T-cell (primary cell): ENCODE measurements at regions not wholly inside any gene's neighbourhood (a gene's known extent, or its start where the extent isn't known, plus 50 kb on each side); places are given as distances from the start of the nearest gene placed in this dataset.
A peak's percentile ranks its signal among the peaks of the same experiment; 100 is the strongest.

Experiments used
- ATAC-seq, 4 experiments: fragments of 200-7000 bp in 3 of 4; fragments of 150-1000 bp in 1 of 4; cut with Tn5 transposase; replicated peaks in 1 of 4; 1 replicate in 3 of 4; 2 replicates in 1 of 4; pipeline ENCODE4 v1.10.0; 2021; ENCODE audit warnings: moderate library complexity in 3 of 4, mild to moderate bottlenecking in 2 of 4, moderate number of reproducible peaks in 1 of 4
- CTCF ChIA-PET, 2 donors: fragments of 300-600 bp; sonication (Branson Sonifier 250); formaldehyde crosslinking; loops; one replicate each; lab custom pipeline; 2022; ENCODE audit warnings: antibody characterized with exemption in 2 of 2; lab: Charles Lee
- POLR2A ChIA-PET, 2 donors: fragments of 300-600 bp; sonication (Branson Sonifier 250); formaldehyde crosslinking; loops; one replicate each; lab custom pipeline; 2022; ENCODE audit warnings: antibody characterized with exemption in 2 of 2; lab: Charles Lee
- DNase-seq, 35 experiments: peaks; one replicate each; pipeline versions ENCODE4 v3.0.0 to v3.0.0-alpha.2; 2013 to 2023
- H3K27ac ChIP-seq: one replicate; pipeline ENCODE4 v1.5.1; 2013; ENCODE audit warnings: low read length
- H3K27me3 ChIP-seq, 2 experiments: replicated peaks in 1 of 2; 1 replicate in 1 of 2; 2 replicates in 1 of 2; pipeline versions ENCODE4 v1.6.1 to v1.7.0; 2013; ENCODE audit warnings: low read length in 1 of 2, mixed read lengths in 1 of 2; ENCODE audit not compliant: control insufficient read depth in 2 of 2, insufficient read depth in 2 of 2; ENCODE audit errors: extremely low read depth in 1 of 2
- H3K36me3 ChIP-seq, 2 donors: 1 replicate in 1 of 2; 2 replicates in 1 of 2; pipeline versions ENCODE4 v1.6.1 to v1.7.0; 2013; ENCODE audit warnings: low read length in 1 of 2; ENCODE audit not compliant: control insufficient read depth in 2 of 2, insufficient read depth in 1 of 2; ENCODE audit errors: extremely low read depth in 1 of 2
- H3K4me1 ChIP-seq, 2 experiments: 1 replicate in 1 of 2; 2 replicates in 1 of 2; pipeline versions ENCODE4 v1.6.1 to v1.7.0; 2013; ENCODE audit warnings: low read length in 2 of 2, mixed read lengths in 1 of 2; ENCODE audit not compliant: insufficient read depth in 2 of 2, control insufficient read depth in 1 of 2; ENCODE audit errors: extremely low read depth in 1 of 2
- H3K4me3 ChIP-seq, 2 donors: 1 replicate in 1 of 2; 2 replicates in 1 of 2; pipeline versions ENCODE4 v1.5.1 to v1.7.0; 2013; ENCODE audit warnings: mild to moderate bottlenecking in 2 of 2, low read length in 1 of 2, moderate library complexity in 1 of 2; ENCODE audit not compliant: control insufficient read depth in 1 of 2; ENCODE audit errors: extremely low read depth in 1 of 2
- H3K9me3 ChIP-seq: 2 replicates; pipeline ENCODE4 v1.7.0; 2013
- H3K27ac Mint-ChIP-seq, 2 donors: one replicate each; pipeline ENCODE4 v1.8.0; 2020 to 2021; ENCODE audit warnings: mild to moderate bottlenecking in 2 of 2, mixed read lengths in 2 of 2
- H3K27me3 Mint-ChIP-seq, 2 donors: one replicate each; pipeline ENCODE4 v1.8.0; 2021 to 2022; ENCODE audit warnings: mixed read lengths in 2 of 2
- H3K36me3 Mint-ChIP-seq: one replicate; pipeline ENCODE4 v1.8.0; 2021; ENCODE audit warnings: mixed read lengths
- H3K4me1 Mint-ChIP-seq, 3 donors: one replicate each; pipeline ENCODE4 v1.8.0; 2020 to 2022; ENCODE audit warnings: mixed read lengths in 3 of 3, mild to moderate bottlenecking in 1 of 3
- H3K4me3 Mint-ChIP-seq, 3 donors: one replicate each; pipeline ENCODE4 v1.8.0; 2020 to 2022; ENCODE audit warnings: mild to moderate bottlenecking in 3 of 3, mixed read lengths in 3 of 3, moderate library complexity in 3 of 3
- H3K9me3 Mint-ChIP-seq, 3 donors: one replicate each; pipeline ENCODE4 v1.8.0; 2020 to 2022; ENCODE audit warnings: mixed read lengths in 3 of 3
- WGBS: methylation state at CpG from one replicate; pipeline ENCODE4 v1.1.5; 2013; ENCODE audit warnings: missing lambda C conversion rate; ENCODE audit not compliant: insufficient coverage; 5-methylcytosine and 5-hydroxymethylcytosine counted together

DNA sequence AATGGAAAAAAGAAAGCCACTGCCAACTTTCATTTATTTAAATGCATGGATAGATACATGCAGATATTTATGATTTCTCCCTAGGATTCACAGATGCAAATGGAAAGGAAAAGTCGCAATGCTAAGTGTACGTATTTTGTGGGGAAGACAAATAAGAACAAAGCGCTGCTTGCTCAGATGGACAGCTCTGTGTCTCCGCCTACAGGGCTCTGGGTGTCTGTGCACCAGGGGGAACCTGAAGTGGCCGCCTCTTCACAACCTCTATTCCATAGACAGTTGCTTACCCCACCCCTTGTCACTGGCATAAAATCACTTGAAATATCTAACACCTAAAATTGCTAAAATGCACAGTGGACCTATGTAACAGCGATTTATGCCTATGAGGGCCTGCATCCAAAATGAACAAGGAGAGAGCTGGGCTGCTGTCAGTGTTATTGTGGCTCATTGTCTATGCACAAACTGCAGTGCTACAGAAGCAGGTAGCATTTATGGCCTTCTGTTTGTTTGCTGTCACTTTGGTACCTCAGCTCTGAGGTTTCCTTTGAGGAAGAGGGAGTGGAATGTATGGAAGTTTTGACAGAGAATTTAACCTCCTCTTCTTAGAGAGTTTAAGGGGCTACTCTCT is 58.6 kb upstream of the PAGE1 start:
- DNase-seq (peak in 34 of 35 experiments; percentile 6 to 67 (median 34)), ATAC-seq (peak; percentile 71 to 74 (median 72))
- Histone ChIP-seq H3K27ac (no peak overlapping the region), H3K36me3 (no peaks in the 10 kb centered on the region), H3K9me3 (no peaks in the 10 kb centered on the region), H3K4me3 (no peak overlapping the region), H3K4me1 (no peaks in the 10 kb centered on the region), H3K27me3 (no peaks in the 10 kb centered on the region)
- no peak overlapping the region for H3K4me3 Mint-ChIP-seq
- ChIA-PET POLR2A (no interaction called here), CTCF (interaction anchor here (0.6 to 0.9 kb wide), 2 partner anchors 33 to 461 kb away, joined by 3 read pairs; no protein-coding TSS in a partner anchor)
- H3K36me3 Mint-ChIP-seq, result no peaks in the 10 kb centered on the region
- peaks cover 0 to 2% (median 2%) of the 10 kb centered on the region in 3 donors for H3K4me1 Mint-ChIP-seq
- H3K9me3 Mint-ChIP-seq, result no peaks in the 10 kb centered on the region
- H3K27ac Mint-ChIP-seq, result no peak overlapping the region
- peaks cover 11 to 44% of the 10 kb centered on the region in 2 donors for H3K27me3 Mint-ChIP-seq
- 18% methylated on average over 3 of the region's 6 CpGs for WGBS

DNA sequence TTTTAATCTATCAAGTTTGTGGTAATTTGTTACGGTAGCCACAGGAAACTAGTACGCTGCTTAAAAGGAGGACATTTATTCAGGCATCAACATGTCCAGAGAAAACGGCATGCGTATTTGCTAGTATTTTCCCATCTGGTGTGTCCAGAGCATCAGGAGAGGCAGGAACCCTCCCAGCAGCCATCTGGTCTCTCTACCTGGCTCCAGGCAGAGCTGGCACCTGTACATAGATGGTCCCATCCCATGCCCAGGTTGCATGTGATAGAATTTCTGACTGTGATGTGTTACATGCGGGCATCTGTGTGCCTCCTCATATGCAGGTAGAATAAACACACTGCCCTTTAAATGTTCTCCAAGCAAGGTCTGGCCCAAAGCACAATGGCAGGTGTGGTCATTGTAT is 57.9 kb upstream of the PAGE1 start:
- Mint-ChIP-seq H3K4me3 (no peak overlapping the region), H3K36me3 (no peaks in the 10 kb centered on the region), H3K9me3 (no peaks in the 10 kb centered on the region), H3K27ac (no peak overlapping the region), H3K27me3 (peaks cover 8 to 45% of the 10 kb centered on the region in 2 donors), H3K4me1 (peaks cover 0 to 2% (median 2%) of the 10 kb centered on the region in 3 donors)
- DNase-seq (no peak), ATAC-seq (no peak)
- H3K36me3 ChIP-seq, result no peaks in the 10 kb centered on the region
- ChIA-PET CTCF (interaction anchor here (0.6 to 0.9 kb wide), 2 partner anchors 34 to 460 kb away, joined by 3 read pairs; no protein-coding TSS in a partner anchor), POLR2A (no interaction called here)
- H3K27ac ChIP-seq, result no peak overlapping the region
- no peaks in the 10 kb centered on the region for H3K9me3 ChIP-seq
- no peaks in the 10 kb centered on the region for H3K4me1 ChIP-seq
- no peaks in the 10 kb centered on the region for H3K27me3 ChIP-seq
- H3K4me3 ChIP-seq, result no peak overlapping the region
- 100% methylated on average over 2 of the region's 5 CpGs for WGBS

DNA sequence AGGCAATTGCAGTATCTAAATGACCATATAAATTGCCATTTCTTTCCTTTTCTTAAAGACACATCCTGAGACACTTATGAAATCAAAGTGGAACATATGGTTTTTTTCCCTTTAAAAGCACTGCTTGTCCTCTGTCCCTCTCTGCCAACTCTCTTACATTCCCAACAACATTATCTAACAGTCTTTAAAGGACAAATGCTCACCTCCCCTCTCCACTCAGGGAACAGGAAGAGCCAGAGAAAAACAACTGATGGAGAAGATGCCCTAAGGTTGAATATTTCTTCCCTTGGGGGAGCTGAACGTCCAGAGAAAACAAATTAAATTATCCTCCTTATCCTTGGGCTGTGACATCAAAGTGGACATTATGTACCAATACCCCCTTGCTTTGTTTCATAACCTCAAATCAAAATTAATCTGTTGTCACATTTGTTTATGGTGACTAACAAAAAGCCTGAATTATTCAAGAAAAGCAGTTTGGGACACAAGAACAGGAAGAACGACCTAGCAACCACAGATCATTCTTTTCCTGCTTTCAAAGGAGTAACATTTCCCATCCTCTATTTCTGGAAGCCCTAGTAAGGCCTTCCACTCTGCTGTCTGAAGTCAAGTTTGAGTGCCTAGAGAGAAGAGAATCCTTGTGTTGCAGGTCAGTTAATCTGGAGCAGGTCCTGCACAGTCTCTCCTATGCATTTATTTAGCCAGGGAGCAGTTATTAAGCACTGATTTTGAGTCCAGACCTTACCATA is 52.6 kb upstream of the PAGE1 start:
- POLR2A ChIA-PET, result no interaction called here
- Mint-ChIP-seq H3K4me3 (no peak overlapping the region), H3K4me1 (no peaks in the 10 kb centered on the region), H3K27me3 (peaks cover 11 to 30% of the 10 kb centered on the region in 2 donors), H3K27ac (no peak overlapping the region), H3K36me3 (no peaks in the 10 kb centered on the region), H3K9me3 (no peaks in the 10 kb centered on the region)
- WGBS, result no CpG with 5 or more reads among the region's 2 CpGs
- no peaks in the 10 kb centered on the region for H3K27me3 ChIP-seq
- no peak overlapping the region for H3K4me3 ChIP-seq
- ATAC-seq, result no peak
- no peak for DNase-seq
- CTCF ChIA-PET, result no interaction called here
- H3K4me1 ChIP-seq, result no peaks in the 10 kb centered on the region
- H3K27ac ChIP-seq, result no peak overlapping the region
- no peaks in the 10 kb centered on the region for H3K36me3 ChIP-seq
- H3K9me3 ChIP-seq, result no peaks in the 10 kb centered on the region

DNA sequence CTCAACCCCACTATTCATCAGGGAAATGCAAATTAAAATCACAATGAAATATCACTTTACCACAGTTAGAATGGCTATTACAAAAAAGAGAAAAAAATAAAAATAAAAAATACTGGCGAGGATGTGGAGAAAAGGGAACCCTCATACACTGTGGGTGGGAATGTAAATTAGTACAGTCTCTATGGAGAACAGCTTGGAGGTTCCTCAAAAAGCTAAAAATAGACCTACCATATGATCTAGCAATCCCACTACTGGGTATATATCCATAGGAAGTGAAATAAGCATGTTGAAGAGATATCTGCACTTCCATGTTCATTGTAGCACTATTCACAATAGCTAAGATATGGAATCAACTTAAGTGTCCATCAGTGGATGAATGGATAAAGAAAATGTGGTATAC is 50.5 kb upstream of the PAGE1 start:
- Histone ChIP-seq H3K27me3 (peaks cover 0 to 2% of the 10 kb centered on the region in 2 experiments), H3K9me3 (no peaks in the 10 kb centered on the region), H3K4me1 (no peaks in the 10 kb centered on the region), H3K27ac (no peak overlapping the region), H3K4me3 (no peak overlapping the region), H3K36me3 (no peaks in the 10 kb centered on the region)
- POLR2A ChIA-PET, result interaction anchor here in 1 of 2 donors (0.7 kb wide), 1 partner anchor 49 kb away, joined by 3 read pairs; no protein-coding TSS in a partner anchor
- ATAC-seq (no peak), DNase-seq (no peak)
- no CpG with 5 or more reads among the region's 1 CpG for WGBS
- Mint-ChIP-seq H3K27ac (no peak overlapping the region), H3K27me3 (peaks cover 13 to 27% of the 10 kb centered on the region in 2 donors), H3K4me1 (no peaks in the 10 kb centered on the region), H3K36me3 (no peaks in the 10 kb centered on the region), H3K9me3 (no peaks in the 10 kb centered on the region), H3K4me3 (no peak overlapping the region)
- CTCF ChIA-PET, result no interaction called here
